HG03064 (cell line): ENCODE measurements at regions not wholly inside any gene's neighbourhood (a gene's known extent, or its start where the extent isn't known, plus 50 kb on each side); places are given as distances from the start of the nearest gene placed in this dataset.
"Not testable (repeated sequence)": the region's sequence is repeated elsewhere in the genome, so short reads cannot be mapped to it uniquely, and the experiment has no call there.

ENCODE experiments used
- ATAC-seq: cut with Tn5 transposase; IDR thresholded peaks from one replicate; pipeline ENCODE4 v1.9.1; 2021; ENCODE audit warnings: low read depth; ENCODE audit not compliant: unreplicated experiment

DNA sequence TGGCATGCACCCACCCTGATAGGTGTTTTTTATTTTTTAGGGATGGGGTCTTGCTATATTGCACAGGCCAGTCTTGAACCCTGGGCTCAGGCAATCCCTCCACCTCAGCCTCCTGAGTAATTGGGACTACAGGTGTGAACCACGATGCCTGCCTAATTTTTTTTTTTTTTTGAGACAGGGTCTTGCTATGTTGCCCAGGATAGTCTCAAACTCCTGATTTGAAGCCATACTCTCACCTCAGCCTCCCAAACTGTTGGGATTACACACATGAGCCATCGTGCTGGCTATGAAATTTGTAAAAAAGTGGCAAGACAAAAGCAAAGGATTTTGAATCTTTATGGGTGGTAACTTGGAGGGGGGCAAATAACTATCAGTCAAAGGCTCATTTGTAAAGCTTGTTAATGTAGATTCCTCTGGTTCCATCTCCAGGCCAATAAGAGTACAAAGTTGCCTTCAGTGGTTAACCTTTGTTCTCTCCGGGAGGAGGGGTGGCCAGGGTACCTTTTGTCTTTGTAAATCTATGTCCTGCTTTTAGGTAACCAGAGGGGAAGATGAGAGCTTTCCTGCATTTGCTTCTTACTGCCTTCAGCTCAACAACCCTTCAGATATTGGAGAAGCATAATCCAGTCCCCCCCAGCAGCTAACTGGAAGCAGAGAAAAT, 372.0 kb upstream of the JARID2 start:
- no peak for ATAC-seq

DNA sequence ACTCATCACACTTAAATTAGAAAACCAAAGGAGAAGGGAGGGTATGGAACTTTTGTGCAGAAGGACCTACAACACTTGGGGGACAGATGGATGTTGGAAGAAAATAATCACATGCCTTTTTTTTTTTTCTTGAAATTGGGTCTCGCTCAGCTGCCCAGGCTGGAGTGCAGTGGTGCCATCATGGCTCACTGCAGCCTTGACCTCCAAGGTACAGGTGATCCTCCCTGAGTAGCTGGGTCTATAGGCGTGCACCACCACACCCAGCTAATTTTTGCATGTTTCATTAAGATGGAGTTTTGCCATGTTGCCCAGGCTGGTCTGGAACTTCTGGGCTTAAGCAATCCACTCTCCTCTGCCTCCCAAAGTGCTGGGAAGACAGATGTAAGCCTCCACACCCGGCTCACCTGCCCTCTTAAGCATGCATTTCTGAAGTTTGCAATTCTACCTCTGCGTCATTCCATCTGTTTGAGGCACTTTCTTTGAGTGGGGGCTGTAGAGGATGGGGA, 370.8 kb upstream of the JARID2 start:
- no peak for ATAC-seq

DNA sequence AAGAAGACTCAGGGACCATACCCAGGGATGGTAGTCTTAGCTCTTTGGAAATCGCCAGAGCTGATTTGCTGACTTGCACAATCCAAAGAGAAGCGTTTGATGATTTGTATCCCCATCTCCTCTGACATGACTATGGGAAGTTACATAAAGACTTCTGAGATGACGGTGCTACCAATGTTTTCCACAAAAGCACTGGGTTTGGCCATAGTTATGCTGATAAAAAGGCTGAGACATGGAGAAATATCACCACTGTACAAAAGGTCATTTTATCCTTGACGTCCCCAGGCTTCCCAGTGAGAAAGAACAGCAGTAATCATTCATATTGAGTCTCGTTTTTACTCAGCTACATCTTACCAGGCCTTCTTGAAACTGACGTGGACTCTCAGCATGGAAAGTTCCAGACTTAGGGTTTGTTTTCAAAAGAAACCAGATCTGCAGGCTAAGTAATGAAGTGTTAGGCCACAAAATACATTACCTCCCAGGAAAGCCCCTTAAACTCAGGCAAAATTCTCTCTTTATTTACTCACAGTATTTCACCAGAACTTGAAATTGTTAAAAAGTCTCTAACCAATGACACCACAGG, 370.3 kb upstream of the JARID2 start:
- peak; percentile 59 for ATAC-seq

DNA sequence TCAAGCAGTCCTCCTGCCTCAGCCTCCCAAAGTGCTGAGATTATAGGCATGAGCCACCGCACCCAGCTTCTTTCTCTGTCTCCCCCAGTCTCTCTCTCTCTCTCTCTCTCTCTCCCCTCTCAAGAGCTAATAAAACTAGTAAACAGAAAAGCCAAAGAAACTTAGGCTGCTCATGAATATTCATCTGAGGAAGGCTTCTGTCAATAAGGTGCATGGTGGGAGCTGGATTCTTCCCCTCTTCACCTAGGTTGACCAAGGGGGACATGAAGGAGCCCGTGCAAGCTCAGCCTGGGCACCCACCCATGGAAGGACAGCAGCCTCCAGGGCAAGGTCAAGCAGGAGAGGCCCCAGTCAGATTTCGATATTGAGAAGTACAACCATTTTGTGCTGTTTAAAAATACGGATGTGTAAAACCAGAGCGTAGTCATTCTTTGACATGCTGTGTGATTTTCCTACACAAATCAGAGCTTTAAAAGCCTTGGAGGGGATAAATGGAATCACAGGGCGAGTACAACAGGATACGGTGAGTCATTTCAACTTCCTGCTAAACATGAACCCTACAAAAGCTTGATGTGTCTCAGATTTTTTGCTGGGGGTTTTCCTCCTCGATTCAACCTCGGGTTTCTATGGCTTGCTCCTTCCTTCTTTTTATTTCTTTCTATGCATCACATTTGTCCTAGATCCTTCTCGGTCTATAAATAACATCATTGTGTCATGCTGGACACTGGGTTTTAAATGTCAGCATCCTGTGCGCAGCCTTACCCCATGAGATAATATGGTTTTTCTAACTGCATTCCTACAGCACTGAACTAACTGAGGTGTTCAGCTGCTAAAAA, 368.9 kb upstream of the JARID2 start:
- ATAC-seq, result peak; percentile 49

DNA sequence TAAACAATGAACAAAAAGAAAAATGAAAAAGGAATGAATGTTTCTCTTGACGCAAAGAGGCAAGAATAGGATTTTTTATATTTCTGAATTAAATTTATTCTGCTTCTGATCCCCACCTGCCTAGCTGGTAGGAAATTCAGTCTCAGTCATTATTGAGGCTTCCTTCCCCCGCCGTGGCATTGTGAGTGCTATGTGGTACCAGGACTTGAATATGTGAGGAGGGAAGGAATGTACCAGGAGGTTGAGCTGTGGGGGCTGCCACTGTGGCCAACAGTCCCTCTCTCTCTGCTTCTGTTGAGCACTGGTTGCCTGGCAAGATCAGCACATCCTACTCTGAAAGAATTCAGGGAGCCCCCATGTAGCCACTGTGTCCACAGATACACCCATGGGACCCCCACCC, 368.1 kb upstream of the JARID2 start:
- no peak for ATAC-seq

DNA sequence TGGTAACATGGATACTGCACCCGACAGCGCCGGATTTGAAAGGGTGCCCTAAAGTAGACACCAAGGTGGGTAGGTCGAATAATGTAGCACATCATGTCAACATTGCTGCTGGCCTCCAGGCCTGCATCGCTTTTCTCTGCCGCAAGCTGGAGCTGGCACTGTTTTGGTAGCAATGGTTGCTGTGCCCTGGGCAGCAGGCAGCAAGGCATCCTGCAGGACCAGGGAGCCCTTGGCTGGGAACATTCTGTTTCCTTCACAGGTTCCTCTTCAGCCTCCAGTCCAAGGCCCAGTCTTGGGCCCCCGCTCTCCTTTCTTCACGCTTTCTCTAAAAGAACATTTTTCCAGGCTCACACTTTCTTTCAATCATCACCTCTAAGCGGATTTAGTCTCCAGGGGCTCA, 365.8 kb upstream of the JARID2 start:
- no peak for ATAC-seq

DNA sequence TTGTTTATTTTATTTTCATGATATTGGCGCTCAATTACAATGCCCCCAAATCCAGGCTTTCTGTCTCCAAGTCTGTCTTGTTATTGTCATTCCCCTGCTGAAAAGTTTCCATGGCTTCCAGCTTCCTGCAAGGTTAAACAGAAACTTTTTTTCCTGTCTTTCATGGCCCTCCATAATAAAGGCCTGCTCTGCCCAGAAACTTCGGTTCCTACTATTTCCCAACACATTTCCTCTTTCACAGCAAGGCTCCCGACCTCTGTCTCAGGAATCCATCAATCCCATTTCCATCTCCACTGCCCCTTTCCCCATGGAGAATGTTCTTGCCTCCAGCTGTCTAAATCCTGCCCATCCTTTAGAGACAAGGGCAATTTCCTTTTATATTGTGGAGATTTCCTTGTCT, 365.2 kb upstream of the JARID2 start:
- ATAC-seq, result no peak

DNA sequence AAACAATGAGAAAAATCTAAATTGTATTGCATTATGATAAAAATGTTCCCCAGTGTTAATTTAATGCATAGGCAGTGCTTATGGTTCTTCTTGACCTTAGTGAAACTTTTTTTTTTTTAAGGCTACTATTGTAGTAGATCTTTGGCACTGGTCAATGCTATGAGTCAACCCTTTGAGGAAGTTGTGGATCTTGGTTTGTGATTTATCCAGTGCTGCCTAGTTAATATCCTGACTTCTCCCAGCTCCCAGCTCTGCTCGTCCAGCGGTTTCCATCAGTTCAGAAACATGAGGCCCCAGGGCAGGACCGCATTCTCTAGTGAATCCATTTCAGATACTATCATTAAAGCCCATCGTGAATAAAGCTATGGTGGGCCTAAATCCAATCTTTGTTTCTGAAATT, 364.5 kb upstream of the JARID2 start:
- ATAC-seq, result no peak

DNA sequence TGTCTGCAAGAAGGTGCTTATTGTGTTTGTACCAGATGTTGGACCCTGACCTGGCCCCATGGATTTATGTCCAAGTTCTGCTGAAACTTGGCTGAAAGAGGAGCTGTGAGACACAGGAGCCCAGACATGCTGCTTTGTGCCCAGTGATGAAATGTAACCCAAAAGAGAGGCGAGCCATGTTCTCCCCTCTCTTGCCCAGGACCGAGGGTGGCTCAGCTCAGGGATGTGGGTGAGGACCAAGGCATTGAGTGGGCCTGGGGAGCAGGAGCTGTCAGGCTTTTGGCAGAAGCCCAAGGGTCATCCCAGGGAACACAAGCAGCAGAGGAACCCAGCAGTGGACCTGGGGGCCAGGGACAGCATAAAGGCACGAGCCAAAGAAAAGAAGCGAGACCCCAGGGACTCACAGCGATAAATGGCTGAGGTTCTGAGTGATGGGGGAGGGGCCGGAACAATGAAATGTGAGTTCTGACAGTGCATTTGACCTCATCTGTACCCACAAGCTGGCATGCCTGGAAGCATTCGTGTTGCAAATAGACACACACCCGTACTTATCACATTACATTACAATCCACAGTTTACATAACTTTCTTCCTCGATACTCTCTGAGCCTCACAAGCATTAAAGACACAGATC, 363.4 kb upstream of the JARID2 start:
- ATAC-seq, result no peak

DNA sequence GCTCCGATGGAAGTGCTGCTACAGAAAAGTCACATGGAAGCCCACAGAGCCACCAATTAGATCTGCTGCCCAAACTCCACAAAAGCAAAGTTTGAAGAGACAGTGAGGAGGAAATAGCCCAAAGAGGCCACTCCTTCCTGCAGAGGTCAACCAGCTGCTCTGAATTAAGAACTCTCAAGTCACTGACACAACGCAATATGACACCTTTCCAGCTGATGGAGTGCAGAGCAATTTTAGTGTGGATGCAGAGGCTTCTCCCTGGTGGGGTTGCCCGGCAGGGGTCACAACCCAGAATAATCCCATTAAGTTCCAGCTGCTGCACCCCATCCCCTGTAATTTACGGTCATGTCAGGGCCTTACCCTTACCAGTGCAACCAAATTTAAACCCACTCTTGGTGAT, 361.9 kb upstream of the JARID2 start:
- no peak for ATAC-seq

DNA sequence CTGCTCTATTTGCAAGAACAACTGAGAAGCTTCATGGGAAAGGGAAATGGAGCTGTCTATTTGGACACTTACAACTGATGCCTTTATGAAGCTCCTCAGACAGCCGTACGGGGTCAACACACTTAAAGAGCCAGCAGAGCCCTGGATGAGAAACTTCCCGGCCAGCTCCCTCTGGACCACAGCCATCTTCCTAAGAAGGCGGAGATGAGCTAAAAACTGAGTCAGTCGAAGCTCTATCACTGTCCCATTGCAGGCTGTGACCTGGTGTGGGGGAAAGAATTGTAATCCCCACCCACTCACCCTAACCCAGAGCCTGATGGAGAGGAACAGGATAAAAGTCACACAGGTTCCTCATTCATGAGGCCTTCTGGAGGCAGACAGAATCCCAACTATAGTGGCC, 360.4 kb upstream of the JARID2 start:
- no peak for ATAC-seq

DNA sequence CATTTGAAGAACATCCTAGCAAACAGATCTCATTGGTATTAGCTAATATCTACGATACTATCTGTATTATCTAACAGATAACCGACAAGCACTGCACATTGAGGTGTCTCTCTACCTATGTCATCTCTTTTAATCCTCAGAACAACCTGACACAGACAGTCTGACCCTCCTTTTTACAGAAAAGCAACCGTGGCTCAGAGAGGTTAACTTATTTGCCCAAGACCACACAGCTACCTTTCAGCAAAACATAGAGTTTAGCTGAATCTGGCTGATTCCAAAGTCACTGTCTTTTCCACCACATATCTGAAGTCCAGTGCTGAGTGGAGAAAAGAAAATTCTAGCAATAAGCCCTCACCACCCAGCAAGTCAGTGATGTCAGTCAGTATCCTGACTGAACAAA, 358.7 kb upstream of the JARID2 start:
- ATAC-seq, result no peak

DNA sequence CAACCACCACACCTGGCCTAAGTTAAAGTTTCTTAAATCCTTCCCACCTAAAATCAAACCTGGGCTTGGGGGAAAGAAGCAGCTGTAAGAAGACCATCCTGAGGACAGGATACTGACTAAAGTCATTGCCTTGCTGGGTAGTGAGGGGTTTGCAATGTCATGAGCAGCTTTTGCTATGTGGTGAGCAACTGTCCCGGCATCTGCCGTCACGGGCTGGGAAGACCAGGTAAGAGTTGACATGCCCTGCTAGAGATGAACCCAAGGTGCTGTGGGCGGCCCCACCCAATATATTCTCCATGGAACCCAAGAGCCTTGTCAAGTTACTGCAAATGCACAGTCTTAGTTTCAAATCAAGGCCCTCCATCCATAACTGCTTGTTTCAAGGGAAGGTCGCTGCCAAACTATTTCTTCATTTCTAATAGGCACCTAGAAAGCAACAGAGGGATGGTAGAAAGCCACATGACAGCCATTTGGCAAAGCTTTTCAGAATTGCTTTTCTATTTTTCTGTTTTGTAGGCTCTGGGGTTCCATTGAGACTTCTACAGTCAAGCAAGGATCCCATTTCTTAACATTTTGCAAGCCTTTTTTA, 357.8 kb upstream of the JARID2 start:
- no peak for ATAC-seq

DNA sequence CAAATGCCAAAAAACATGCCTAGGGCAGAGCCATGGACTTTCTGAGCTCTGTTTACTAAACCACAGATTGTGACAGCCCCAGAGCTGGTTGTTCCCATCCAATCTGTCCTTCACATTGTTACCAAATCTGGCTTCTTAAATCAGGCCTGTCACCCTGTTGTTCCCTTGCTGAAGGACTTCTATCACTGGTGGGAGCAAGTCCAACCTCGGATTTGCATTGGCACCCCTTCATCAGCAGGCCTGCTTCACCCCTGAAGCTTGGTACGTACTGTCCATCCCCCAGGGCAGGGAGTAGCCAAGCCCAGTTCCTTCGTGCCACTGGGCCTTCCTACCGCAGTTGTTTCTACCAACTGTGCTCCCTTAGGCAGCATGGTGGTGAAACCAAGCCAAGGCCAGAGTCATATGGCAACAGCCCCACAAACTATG, 357.3 kb upstream of the JARID2 start:
- ATAC-seq, result no peak

DNA sequence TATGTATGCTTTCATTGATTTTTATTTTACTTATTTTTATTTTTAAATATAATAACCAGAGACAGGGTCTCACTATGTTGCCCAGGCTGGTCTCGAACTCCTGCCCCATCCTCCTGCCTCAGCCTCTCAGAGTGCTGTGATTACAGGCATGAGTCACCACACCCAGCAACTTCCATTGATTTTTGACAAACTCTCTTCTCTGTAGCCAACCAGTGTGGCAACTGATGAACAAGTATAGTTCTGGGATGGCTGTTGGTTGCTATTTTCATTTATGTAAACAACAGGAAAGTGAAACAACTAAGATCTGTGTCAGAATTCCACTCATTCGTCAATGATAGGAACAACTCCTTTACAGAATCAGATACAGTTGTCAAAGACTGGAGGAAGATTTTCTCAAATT, 356.7 kb upstream of the JARID2 start:
- ATAC-seq, result no peak

DNA sequence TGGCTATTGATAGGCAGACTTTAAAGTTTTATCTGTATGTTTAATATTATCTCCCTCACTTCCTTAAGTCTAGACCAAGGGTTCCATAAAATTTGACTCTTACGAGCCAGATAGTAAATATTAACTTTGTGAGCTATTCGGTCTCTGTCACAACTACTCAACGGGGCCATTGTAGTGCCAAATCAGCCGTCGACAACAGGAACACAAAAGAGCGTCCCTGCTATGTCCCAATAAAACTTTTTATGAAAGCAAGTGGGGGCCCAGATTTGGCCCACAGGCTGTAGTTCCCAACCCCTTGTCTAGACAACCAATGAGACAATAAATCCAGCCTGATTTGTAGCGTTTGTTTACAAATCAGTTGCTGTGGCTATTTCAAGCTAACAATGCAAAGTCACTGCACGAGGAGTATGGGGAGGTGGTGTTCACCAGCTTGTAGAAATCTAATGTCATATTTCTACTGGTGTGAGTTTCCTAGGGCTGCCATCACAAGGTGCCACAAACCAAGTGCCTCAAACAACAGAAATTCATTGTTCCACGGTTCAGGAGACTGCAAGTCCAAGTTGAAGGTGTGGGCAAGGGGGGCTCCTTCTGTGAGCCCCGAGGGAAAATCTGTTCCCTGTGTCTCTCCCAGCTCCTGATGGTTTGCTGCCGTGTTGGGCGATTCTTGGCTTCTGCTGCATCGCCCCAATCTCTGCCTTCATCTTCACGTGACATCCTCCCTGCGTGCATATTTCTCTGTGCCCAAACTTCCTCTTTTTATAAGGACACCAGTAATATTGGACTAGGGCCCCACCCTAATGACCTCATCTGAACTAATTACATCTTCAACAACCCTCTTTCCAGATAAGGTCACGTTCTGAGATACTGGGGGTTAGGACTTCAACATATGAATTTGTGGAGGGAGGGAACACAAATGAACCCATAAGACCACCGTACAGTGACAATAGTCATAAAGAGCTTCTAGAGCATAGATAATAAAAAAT, 356.0 kb upstream of the JARID2 start:
- no peak for ATAC-seq

DNA sequence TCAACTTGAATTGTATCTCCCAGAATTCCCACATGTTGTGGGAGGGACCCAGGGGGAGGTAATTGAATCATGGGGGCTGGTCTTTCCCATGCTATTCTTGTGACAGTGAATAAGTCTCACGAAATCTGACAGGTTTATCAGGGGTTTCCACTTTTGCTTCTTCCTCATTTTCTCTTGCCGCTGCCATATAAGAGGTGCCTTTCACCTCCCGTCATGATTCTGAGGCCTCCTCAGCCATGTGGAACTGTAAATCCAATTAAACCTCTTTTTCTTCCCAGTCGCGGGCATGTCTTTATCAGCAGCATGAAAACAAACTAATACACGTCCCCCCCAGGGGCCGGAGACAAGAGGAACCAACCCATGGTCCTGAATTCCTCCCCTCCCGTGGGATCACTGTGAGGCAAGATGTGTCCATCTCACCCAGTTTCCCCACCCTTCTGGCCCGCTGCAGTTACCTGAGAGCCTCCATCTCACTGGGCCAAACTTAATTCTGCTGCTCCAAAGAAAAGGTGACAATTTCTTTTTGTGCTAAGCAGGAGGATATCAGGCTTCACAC, 354.0 kb upstream of the JARID2 start:
- not testable (repeated sequence) for ATAC-seq

DNA sequence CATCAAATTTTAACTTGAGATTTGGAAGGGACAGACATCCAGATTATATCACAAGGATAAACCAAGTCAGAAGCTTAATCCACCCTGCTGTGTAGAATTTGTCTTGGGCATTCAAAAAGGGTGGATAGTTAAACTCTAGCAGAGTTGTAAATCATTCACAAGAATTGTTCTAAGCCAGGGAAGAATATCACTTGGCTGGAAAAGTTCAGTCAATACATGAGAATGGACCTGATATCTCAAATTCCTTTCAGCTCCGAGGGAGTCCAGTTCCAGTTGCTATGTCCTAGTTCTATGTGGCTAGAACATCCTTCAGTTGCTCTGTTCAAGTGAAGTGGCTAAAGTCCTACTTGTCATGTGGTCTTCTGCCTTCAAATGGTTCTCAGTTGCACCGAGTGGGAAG, 351.8 kb upstream of the JARID2 start:
- no peak for ATAC-seq

DNA sequence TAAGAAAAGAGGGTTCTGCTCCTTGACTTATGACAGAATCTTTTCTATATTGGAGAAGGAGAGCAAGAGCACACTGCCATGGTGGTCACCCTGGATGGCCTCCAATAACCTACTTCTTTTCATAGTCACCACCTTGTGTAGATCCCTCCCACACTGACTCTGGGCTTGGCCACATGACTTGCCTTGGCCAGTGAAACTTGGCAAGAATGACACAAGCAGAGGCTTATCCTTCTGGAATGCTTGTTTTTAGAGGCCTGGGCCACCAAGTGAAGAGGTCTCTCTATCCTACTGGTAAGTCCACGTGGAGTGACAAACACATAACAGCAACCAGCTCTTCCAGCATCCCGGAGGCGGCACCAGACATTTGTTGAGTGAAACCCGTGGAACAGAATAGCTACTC, 349.4 kb upstream of the JARID2 start:
- no peak for ATAC-seq
